ENCODE measurements at regions not wholly inside any gene's neighbourhood (a gene's known extent, or its start where the extent isn't known, plus 50 kb on each side); places are given as distances from the start of the nearest gene placed in this dataset.

DNA sequence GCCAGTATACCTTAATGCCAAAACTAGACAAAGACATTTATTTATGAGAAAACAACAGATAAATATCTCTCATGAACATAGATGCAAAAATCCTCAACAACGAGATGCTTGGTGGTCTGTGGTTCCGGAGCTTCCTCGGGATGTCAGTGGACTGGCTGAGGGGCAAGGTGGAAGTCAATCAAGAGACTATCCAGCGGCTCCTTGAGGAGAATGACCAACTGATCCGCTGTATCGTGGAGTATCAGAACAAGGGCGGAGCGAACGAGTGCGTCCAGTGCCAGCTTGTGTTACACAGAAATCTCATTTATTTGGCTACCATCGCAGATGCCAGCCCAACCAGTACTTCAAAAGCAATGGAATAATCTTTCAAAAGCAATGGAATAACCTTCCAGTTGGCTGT lies 60.0 kb upstream of the PARD3 start:
- no peak overlapping the region for H3K27ac ChIP-seq
- TF ChIP-seq, protein P1, sequence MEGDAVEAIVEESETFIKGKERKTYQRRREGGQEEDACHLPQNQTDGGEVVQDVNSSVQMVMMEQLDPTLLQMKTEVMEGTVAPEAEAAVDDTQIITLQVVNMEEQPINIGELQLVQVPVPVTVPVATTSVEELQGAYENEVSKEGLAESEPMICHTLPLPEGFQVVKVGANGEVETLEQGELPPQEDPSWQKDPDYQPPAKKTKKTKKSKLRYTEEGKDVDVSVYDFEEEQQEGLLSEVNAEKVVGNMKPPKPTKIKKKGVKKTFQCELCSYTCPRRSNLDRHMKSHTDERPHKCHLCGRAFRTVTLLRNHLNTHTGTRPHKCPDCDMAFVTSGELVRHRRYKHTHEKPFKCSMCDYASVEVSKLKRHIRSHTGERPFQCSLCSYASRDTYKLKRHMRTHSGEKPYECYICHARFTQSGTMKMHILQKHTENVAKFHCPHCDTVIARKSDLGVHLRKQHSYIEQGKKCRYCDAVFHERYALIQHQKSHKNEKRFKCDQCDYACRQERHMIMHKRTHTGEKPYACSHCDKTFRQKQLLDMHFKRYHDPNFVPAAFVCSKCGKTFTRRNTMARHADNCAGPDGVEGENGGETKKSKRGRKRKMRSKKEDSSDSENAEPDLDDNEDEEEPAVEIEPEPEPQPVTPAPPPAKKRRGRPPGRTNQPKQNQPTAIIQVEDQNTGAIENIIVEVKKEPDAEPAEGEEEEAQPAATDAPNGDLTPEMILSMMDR (conservative IDR thresholded peaks at IDR 0.05) = no peak
- TF ChIP-seq ZFX (IDR thresholded peaks at IDR 0.05) = no peak

DNA sequence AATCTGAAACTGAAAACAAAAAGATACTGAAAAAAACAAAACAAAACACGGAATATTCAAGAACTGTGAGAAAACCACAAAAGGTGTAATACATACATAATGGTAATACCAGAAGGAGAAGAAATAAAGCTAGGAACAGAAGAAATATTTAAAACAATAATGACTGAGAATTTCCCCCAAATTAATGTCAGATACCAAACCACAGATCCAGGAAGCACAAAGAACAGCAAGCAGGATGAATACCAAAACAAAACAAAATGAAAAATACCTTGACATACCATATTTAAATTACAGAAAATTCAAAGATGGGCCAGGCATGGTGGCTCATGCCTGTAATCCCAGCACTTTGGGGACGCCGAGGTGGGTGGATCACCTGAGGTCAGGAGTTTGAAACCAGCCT lies 57.7 kb upstream of the PARD3 start:
- no peak overlapping the region for H3K27ac ChIP-seq
- no peak for TF ChIP-seq ZFX (IDR thresholded peaks at IDR 0.05)
- TF ChIP-seq, protein P1 (conservative IDR thresholded peaks at IDR 0.05) = no peak

DNA sequence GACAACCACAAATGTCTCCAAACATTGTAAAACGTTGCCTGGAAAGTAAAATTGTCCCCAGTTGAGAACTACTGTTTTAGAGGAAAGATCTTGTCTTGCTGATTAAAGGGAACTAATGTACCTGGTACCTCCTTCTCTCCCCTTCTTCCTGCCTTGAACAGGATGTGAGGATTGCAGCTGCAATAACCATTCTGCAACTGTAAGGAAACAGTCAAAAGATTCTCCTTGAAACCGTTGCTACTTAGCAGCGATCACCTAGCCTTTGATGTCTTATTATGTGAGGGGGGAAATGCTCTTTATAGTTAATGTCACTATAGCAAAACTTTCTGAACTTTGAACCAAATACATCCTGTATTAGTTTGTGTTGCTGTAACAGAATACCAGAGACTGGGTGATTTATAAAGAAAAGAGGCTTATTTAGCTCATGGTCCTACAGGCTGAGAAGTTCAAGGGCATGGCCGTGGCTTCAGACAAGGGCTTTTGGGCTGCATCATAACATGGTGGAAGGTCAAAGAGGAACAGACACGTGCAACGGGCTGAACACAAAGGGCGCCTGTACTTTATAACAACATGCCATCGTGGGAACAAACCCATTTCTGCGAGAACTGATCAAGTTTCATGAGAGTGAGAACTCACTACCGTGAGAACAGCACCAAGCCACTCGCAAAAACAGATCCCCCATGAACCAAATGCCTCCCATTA lies 54.2 kb upstream of the PARD3 start:
- no peak overlapping the region for H3K27ac ChIP-seq
- no peak for TF ChIP-seq ZFX (IDR thresholded peaks at IDR 0.05)
- TF ChIP-seq, protein P1 (conservative IDR thresholded peaks at IDR 0.05) = no peak

DNA sequence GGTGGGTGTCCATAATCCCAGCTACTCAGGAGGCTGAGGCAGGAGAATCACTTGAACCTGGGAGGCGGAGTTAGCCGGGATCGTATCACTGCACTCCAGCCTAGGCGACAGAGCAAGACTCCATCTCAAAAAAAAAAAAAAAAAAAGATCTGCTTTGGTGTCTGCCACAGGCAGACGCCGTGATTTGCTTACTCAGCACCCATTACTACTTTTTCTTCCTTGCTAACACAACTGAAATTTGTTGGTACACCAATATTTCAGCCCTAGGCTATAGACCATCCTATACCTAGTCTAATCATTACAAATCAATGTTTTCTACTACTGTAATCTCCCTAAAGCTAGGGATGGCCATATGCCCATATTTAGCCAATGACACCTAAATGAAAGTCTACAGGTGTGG lies 53.5 kb upstream of the PARD3 start:
- H3K27ac ChIP-seq = no peak overlapping the region
- no peak for TF ChIP-seq ZFX (IDR thresholded peaks at IDR 0.05)
- TF ChIP-seq, protein P1 (conservative IDR thresholded peaks at IDR 0.05) = no peak

DNA sequence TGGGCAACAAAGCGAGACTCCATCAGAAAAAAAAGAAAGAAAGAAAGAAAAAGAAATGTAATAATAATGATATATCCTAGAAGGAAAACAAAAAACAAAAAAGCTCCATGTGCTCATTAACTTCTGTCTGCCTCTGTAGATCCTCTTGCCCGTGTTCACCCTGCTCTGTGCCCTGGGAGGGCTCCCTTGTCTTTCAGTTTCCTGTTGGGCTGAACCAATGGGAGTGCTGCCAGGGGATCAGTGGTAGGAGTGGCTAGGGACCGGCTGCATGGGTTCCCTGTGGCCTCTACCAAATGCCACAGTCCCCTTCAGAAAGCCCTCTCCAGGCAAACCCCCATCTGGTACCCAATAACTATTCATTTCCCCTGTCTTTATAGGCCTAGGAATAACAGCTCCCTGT lies 51.8 kb upstream of the PARD3 start:
- H3K27ac ChIP-seq = no peak overlapping the region

More for the DNA sequence above, 51.8 kb upstream of the PARD3 start:
- TF ChIP-seq, protein P1 (conservative IDR thresholded peaks at IDR 0.05) = no peak
- no peak for TF ChIP-seq ZFX (IDR thresholded peaks at IDR 0.05)

Measured in C4-2B (cell line).